KMS-11 (cell line): ENCODE measurements at regions not wholly inside any gene's neighbourhood (a gene's known extent, or its start where the extent isn't known, plus 50 kb on each side); places are given as distances from the start of the nearest gene placed in this dataset.

Experiments
- H2AFZ ChIP-seq: fragments of 200-600 bp; sonication (generic); 2 replicates; pipeline ENCODE4 v1.6.1; 2016; ENCODE audit warnings: antibody characterized with exemption, mixed run types, low read depth
- H3K27ac ChIP-seq: fragments of 200-600 bp; sonication (generic); 2 replicates; pipeline ENCODE4 v1.6.1; 2016; ENCODE audit warnings: mild to moderate bottlenecking, mixed run types
- H3K27me3 ChIP-seq: fragments of 200-600 bp; sonication (generic); 2 replicates; pipeline ENCODE4 v1.6.1; 2017; ENCODE audit warnings: mild to moderate bottlenecking, low read depth, mixed run types, moderate library complexity; ENCODE audit not compliant: insufficient read depth
- H3K36me3 ChIP-seq: fragments of 200-600 bp; sonication (generic); 2 replicates; pipeline ENCODE4 v1.6.1; 2017; ENCODE audit warnings: mild to moderate bottlenecking, mixed run types; ENCODE audit not compliant: insufficient read depth
- H3K4me1 ChIP-seq: fragments of 200-600 bp; sonication (generic); 2 replicates; pipeline ENCODE4 v1.6.1; 2016; ENCODE audit warnings: mild to moderate bottlenecking, low read depth, mixed run types; ENCODE audit not compliant: poor library complexity, severe bottlenecking
- H3K4me2 ChIP-seq: fragments of 200-600 bp; sonication (generic); 2 replicates; pipeline ENCODE4 v1.7.0; 2016; ENCODE audit warnings: mild to moderate bottlenecking, mixed run types
- H3K4me3 ChIP-seq: fragments of 200-600 bp; sonication (generic); IDR thresholded peaks from 2 replicates; pipeline ENCODE4 v1.6.1; 2017; ENCODE audit warnings: low read depth, low read length, mixed read lengths; ENCODE audit not compliant: insufficient read depth
- H3K79me2 ChIP-seq: fragments of 200-600 bp; sonication (generic); 2 replicates; pipeline ENCODE4 v1.6.1; 2016; ENCODE audit warnings: low read depth, mixed run types; ENCODE audit not compliant: insufficient read depth
- H3K9ac ChIP-seq: fragments of 200-600 bp; sonication (generic); 2 replicates; pipeline ENCODE4 v1.6.1; 2016; ENCODE audit warnings: mild to moderate bottlenecking, mixed run types
- H4K20me1 ChIP-seq: fragments of 200-600 bp; sonication (generic); 2 replicates; pipeline ENCODE4 v1.6.1; 2016; ENCODE audit warnings: mild to moderate bottlenecking, mixed run types; ENCODE audit not compliant: insufficient read depth
- TF ChIP-seq, protein P1 (sequence below): fragments of 200-600 bp; sonication (generic); conservative IDR thresholded peaks from 2 replicates; pipeline ENCODE4 v1.6.1; 2017; ENCODE audit warnings: low read depth, mild to moderate bottlenecking, antibody characterized with exemption, low read length, moderate library complexity, mixed read lengths

DNA sequence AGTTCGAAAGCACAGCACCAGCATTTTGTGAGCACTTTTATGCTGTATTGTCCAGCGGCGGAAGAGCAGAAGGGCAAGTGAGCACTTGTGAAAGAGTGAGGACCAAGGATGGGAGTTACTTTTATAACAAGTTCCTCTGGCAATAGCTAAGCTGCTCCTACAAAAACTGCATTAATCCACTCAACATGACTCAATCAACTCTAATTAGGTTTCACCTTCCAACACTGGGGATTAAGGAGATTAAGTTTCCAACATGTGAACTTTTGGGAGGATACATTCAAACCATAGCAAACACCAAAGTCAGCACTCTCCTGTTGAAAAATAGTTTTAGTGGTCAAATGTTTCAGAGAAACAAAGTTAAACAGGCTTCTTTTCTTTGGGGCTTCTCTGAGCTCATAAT lies 844.5 kb downstream of the REEP3 start:
- Histone ChIP-seq H3K4me3 (no peak overlapping the region), H3K79me2 (no peaks in the 10 kb centered on the region), H3K4me1 (no peaks in the 10 kb centered on the region), H3K27me3 (no peaks in the 10 kb centered on the region), H3K9ac (no peak overlapping the region), H2AFZ (no peak overlapping the region), H3K4me2 (no peak overlapping the region), H3K27ac (no peak overlapping the region), H4K20me1 (no peaks in the 10 kb centered on the region), H3K36me3 (no peaks in the 10 kb centered on the region)
- TF ChIP-seq, protein P1, sequence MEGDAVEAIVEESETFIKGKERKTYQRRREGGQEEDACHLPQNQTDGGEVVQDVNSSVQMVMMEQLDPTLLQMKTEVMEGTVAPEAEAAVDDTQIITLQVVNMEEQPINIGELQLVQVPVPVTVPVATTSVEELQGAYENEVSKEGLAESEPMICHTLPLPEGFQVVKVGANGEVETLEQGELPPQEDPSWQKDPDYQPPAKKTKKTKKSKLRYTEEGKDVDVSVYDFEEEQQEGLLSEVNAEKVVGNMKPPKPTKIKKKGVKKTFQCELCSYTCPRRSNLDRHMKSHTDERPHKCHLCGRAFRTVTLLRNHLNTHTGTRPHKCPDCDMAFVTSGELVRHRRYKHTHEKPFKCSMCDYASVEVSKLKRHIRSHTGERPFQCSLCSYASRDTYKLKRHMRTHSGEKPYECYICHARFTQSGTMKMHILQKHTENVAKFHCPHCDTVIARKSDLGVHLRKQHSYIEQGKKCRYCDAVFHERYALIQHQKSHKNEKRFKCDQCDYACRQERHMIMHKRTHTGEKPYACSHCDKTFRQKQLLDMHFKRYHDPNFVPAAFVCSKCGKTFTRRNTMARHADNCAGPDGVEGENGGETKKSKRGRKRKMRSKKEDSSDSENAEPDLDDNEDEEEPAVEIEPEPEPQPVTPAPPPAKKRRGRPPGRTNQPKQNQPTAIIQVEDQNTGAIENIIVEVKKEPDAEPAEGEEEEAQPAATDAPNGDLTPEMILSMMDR, result no peak

DNA sequence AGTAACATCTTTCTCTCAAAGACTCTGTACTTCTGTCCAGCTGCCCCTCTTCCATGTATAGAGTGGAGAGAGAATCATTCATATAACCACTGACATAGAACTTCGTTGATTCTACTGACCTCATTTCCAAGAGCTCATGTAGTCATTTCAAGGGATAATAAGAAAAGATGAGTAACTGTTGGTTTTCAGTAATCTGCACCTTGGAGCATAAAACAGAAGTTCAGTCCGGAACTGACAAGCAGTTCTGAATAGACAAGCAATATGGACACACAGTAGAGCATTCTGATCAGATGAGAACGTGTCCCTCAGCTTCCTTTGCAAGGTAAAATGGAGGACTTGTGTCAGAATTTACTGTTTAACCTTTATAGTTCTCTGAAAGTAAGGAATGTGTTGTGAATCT lies 847.1 kb downstream of the REEP3 start:
- Histone ChIP-seq H3K9ac (no peak overlapping the region), H3K27ac (no peak overlapping the region), H3K27me3 (no peaks in the 10 kb centered on the region), H3K79me2 (no peaks in the 10 kb centered on the region), H3K4me2 (no peak overlapping the region), H2AFZ (no peak overlapping the region), H3K4me1 (no peaks in the 10 kb centered on the region), H3K36me3 (no peaks in the 10 kb centered on the region), H4K20me1 (no peaks in the 10 kb centered on the region), H3K4me3 (no peak overlapping the region)
- TF ChIP-seq, protein P1, result no peak

DNA sequence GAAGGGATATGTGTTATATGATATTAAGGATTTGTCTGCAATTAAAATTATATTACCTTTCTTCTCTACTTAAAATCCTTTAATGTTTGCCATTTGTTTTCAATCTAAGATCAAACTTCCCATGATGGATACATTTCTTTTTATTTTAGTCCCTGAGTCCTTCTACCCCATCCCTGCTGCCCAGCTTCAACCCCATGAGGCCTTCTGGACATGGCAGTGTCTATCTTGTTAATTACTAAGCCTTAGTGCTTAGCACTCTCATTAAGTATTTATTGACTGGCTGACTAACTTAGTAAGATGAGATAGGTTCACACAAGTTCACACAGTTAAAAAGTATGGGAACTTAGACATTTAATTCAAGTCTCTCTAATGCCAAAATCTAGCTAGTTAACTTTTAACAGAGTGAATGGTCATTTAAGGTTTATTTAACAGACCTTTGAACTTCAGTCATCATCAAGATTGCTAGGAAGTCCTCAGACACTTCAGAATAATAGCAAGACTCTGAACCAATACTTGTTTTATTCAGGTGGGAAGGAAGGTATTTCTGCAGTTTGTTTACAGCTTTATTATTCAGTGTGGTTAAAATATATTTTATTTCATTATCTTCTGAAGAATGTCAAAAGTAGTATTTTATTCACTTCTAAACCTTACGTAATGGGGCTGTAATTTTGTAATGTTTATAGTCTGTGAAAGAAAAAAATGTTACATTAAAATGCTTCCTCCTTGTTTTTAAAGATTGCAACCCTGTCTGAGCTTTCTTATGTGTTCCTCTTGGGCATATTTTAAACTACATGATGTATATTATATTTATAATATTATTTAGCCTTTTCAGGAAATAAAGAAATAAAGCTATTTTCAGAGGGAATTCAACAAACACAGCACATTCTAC lies 848.9 kb downstream of the REEP3 start:
- TF ChIP-seq, protein P1, result no peak
- Histone ChIP-seq H2AFZ (no peak overlapping the region), H3K36me3 (no peaks in the 10 kb centered on the region)

DNA sequence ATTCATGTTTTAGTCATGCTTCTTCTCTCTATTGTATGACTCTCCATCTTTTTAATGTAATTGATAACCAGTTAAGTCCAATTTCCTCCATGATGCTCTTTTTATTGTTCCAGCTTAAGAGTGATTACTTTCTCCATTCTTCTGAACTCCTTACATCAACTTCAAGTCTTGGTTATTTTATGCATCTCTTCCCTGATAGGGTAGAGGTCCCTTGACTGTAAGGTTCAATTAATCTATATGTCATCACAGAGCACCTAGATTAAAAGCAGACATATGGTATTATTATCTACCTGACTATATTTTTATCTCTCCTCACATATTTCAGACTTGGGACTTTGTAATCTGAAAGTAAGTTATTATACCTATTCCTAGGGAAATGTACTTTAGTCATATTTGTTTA lies 853.1 kb downstream of the REEP3 start:
- TF ChIP-seq, protein P1, result no peak
- Histone ChIP-seq H3K27me3 (no peaks in the 10 kb centered on the region), H4K20me1 (no peaks in the 10 kb centered on the region), H2AFZ (no peak overlapping the region), H3K4me2 (no peak overlapping the region), H3K36me3 (no peaks in the 10 kb centered on the region), H3K9ac (no peak overlapping the region), H3K27ac (no peak overlapping the region), H3K4me3 (no peak overlapping the region), H3K79me2 (no peaks in the 10 kb centered on the region), H3K4me1 (no peaks in the 10 kb centered on the region)

More for the DNA sequence above, 848.9 kb downstream of the REEP3 start:
- Histone ChIP-seq H3K4me2 (no peak overlapping the region), H3K4me3 (no peak overlapping the region), H3K79me2 (no peaks in the 10 kb centered on the region), H3K4me1 (no peaks in the 10 kb centered on the region), H3K27me3 (no peaks in the 10 kb centered on the region), H3K9ac (no peak overlapping the region), H3K27ac (no peak overlapping the region), H4K20me1 (no peaks in the 10 kb centered on the region)
